ENCODE measurements at regions not wholly inside any gene's neighbourhood (a gene's known extent, or its start where the extent isn't known, plus 50 kb on each side); places are given as distances from the start of the nearest gene placed in this dataset.

DNA sequence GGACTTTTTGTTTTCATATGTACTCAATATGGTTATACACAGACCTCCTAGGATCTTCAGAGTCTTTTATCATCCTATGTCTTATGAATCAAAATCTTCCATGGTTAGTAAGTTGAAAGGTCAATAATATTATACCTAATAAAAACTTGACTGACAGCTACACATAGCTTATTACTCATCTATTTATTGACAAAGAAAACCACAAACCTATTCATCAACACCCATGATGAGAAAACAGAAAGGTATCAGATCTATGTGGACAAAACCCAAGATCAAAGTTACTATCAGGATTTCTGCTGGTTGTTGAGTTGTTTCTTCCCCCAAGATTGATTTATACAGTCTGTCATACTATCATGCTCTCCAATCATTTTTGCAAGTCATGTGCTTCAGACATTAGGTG is 460.1 kb upstream of the MANEA start (continued):
- no peak for TF ChIP-seq ZBTB21 (CRISPR knock-in tag; IDR thresholded peaks at IDR 0.05; ENCODE audit: borderline replicate concordance)
- TF ChIP-seq ZNF317 (CRISPR knock-in tag; IDR thresholded peaks at IDR 0.05; ENCODE audit: borderline replicate concordance, low read depth): no peak
- no peak for TF ChIP-seq ZNF671 (CRISPR knock-in tag; IDR thresholded peaks at IDR 0.05)
- TF ChIP-seq, protein P1, sequence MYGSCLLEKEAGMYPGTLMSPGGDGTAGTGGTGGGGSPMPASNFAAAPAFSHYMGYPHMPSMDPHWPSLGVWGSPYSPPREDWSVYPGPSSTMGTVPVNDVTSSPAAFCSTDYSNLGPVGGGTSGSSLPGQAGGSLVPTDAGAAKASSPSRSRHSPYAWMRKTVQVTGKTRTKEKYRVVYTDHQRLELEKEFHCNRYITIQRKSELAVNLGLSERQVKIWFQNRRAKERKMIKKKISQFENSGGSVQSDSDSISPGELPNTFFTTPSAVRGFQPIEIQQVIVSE (CRISPR knock-in tag; IDR thresholded peaks at IDR 0.05; ENCODE audit: borderline replicate concordance): no peak

DNA sequence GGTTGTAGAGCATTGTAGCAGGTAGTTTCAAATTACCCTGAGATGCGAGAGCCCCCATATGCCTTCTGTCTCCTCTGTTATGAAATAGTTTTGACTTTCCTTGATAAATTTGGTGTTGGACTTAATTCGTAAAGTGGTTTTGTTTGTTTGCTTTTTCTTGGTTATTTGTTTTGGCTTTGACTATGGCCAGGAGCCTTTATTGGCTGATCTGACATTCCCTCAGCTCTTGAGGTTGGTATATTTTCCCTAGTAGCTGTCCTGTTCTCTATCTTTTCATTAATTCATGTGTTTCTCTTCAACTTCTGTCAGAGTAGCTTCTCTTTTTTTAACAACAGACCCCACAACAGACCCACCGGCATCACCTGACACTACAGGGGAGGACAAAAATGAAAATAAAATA is 457.4 kb upstream of the MANEA start:
- Mint-ChIP-seq H3K27ac (no peak overlapping the region), H3K27me3 (ENCODE audit: low read depth) (no peaks in the 10 kb centered on the region), H3K9me3 (no peaks in the 10 kb centered on the region), H3K4me1 (no peaks in the 10 kb centered on the region), H3K4me3 (no peak overlapping the region), H3K36me3 (no peaks in the 10 kb centered on the region)
- DNase-seq (ENCODE audit: low spot score): no peak
- ATAC-seq: no peak
- TF ChIP-seq, protein P2, sequence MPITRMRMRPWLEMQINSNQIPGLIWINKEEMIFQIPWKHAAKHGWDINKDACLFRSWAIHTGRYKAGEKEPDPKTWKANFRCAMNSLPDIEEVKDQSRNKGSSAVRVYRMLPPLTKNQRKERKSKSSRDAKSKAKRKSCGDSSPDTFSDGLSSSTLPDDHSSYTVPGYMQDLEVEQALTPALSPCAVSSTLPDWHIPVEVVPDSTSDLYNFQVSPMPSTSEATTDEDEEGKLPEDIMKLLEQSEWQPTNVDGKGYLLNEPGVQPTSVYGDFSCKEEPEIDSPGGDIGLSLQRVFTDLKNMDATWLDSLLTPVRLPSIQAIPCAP (CRISPR knock-in tag; IDR thresholded peaks at IDR 0.05): no peak
- TF ChIP-seq SMAD3 (CRISPR knock-in tag; IDR thresholded peaks at IDR 0.05; ENCODE audit: borderline replicate concordance) (no peak), FOXJ3 (CRISPR knock-in tag; IDR thresholded peaks at IDR 0.05; ENCODE audit: borderline replicate concordance) (no peak), PRRX2 (CRISPR knock-in tag; IDR thresholded peaks at IDR 0.05) (no peak), MYBL2 (CRISPR knock-in tag; IDR thresholded peaks at IDR 0.05) (no peak), JAZF1 (CRISPR knock-in tag; IDR thresholded peaks at IDR 0.05) (no peak), TP53 (CRISPR knock-in tag; IDR thresholded peaks at IDR 0.05) (no peak)
- TF ChIP-seq, protein P3, sequence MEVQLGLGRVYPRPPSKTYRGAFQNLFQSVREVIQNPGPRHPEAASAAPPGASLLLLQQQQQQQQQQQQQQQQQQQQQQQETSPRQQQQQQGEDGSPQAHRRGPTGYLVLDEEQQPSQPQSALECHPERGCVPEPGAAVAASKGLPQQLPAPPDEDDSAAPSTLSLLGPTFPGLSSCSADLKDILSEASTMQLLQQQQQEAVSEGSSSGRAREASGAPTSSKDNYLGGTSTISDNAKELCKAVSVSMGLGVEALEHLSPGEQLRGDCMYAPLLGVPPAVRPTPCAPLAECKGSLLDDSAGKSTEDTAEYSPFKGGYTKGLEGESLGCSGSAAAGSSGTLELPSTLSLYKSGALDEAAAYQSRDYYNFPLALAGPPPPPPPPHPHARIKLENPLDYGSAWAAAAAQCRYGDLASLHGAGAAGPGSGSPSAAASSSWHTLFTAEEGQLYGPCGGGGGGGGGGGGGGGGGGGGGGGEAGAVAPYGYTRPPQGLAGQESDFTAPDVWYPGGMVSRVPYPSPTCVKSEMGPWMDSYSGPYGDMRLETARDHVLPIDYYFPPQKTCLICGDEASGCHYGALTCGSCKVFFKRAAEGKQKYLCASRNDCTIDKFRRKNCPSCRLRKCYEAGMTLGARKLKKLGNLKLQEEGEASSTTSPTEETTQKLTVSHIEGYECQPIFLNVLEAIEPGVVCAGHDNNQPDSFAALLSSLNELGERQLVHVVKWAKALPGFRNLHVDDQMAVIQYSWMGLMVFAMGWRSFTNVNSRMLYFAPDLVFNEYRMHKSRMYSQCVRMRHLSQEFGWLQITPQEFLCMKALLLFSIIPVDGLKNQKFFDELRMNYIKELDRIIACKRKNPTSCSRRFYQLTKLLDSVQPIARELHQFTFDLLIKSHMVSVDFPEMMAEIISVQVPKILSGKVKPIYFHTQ (CRISPR knock-in tag; IDR thresholded peaks at IDR 0.05): no peak
- TF ChIP-seq, protein P1 (CRISPR knock-in tag; IDR thresholded peaks at IDR 0.05; ENCODE audit: borderline replicate concordance): no peak
- TF ChIP-seq, protein P4, sequence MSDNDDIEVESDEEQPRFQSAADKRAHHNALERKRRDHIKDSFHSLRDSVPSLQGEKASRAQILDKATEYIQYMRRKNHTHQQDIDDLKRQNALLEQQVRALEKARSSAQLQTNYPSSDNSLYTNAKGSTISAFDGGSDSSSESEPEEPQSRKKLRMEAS (CRISPR knock-in tag; IDR thresholded peaks at IDR 0.05): no peak
- ChIA-PET POLR2A (interaction anchor here (0.6 kb wide), 1 partner anchor 35 kb away, joined by 3 read pairs; no protein-coding TSS in a partner anchor), CTCF (no interaction called here)

DNA sequence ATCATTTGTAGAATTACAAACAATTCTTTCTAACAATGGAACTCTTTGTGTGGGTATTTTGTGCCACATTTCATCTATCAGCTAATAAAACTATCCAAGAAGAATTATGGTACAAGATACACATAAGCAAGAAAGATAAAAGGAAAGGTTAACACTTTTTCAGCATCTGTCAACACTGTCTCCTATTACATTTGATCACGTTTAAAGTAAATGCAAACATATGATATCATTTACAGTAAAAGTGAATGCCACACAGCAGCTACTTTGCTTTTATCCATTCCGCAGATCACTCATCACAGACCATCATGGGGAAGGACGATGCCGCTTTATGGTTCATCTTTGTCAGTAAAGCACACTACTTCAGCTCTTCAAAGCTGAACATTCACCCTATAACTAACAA is 456.4 kb upstream of the MANEA start:
- H3K36me3 Mint-ChIP-seq: no peaks in the 10 kb centered on the region
- DNase-seq (ENCODE audit: low spot score) (no peak), ATAC-seq (no peak)
- POLR2A ChIA-PET: no interaction called here
- H3K4me3 Mint-ChIP-seq: no peak overlapping the region
- H3K27ac Mint-ChIP-seq: no peak overlapping the region
- no peaks in the 10 kb centered on the region for H3K9me3 Mint-ChIP-seq
- H3K27me3 Mint-ChIP-seq (ENCODE audit: low read depth): no peaks in the 10 kb centered on the region
- CTCF ChIA-PET: no interaction called here
- H3K4me1 Mint-ChIP-seq: no peaks in the 10 kb centered on the region
- TF ChIP-seq GABPB1 (CRISPR knock-in tag; IDR thresholded peaks at IDR 0.05): no peak
- TF ChIP-seq SP1 (CRISPR knock-in tag; conservative IDR thresholded peaks at IDR 0.05): no peak
- TF ChIP-seq ZNF219 (CRISPR knock-in tag; IDR thresholded peaks at IDR 0.05; ENCODE audit: borderline replicate concordance): no peak
- TF ChIP-seq SMAD4 (CRISPR knock-in tag; IDR thresholded peaks at IDR 0.05): no peak
- TF ChIP-seq, protein P5, sequence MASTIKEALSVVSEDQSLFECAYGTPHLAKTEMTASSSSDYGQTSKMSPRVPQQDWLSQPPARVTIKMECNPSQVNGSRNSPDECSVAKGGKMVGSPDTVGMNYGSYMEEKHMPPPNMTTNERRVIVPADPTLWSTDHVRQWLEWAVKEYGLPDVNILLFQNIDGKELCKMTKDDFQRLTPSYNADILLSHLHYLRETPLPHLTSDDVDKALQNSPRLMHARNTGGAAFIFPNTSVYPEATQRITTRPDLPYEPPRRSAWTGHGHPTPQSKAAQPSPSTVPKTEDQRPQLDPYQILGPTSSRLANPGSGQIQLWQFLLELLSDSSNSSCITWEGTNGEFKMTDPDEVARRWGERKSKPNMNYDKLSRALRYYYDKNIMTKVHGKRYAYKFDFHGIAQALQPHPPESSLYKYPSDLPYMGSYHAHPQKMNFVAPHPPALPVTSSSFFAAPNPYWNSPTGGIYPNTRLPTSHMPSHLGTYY (CRISPR knock-in tag; IDR thresholded peaks at IDR 0.05): no peak
- TF ChIP-seq GRHL2 (CRISPR knock-in tag; IDR thresholded peaks at IDR 0.05; ENCODE audit: insufficient replicate concordance, severe bottlenecking): no peak
- TF ChIP-seq JUN (CRISPR knock-in tag; IDR thresholded peaks at IDR 0.05): no peak
- TF ChIP-seq TP53 (CRISPR knock-in tag; IDR thresholded peaks at IDR 0.05): no peak
- no peak for TF ChIP-seq JAZF1 (CRISPR knock-in tag; IDR thresholded peaks at IDR 0.05)
- TF ChIP-seq PRRX2 (CRISPR knock-in tag; IDR thresholded peaks at IDR 0.05): no peak
- TF ChIP-seq, protein P6, sequence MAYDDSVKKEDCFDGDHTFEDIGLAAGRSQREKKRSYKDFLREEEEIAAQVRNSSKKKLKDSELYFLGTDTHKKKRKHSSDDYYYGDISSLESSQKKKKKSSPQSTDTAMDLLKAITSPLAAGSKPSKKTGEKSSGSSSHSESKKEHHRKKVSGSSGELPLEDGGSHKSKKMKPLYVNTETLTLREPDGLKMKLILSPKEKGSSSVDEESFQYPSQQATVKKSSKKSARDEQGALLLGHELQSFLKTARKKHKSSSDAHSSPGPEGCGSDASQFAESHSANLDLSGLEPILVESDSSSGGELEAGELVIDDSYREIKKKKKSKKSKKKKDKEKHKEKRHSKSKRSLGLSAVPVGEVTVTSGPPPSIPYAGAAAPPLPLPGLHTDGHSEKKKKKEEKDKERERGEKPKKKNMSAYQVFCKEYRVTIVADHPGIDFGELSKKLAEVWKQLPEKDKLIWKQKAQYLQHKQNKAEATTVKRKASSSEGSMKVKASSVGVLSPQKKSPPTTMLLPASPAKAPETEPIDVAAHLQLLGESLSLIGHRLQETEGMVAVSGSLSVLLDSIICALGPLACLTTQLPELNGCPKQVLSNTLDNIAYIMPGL (CRISPR knock-in tag; IDR thresholded peaks at IDR 0.05): no peak
- TF ChIP-seq NR1H2 (CRISPR knock-in tag; IDR thresholded peaks at IDR 0.05): no peak
- TF ChIP-seq TEAD4 (CRISPR knock-in tag; IDR thresholded peaks at IDR 0.05): no peak
- no peak for TF ChIP-seq ZNF396 (CRISPR knock-in tag; IDR thresholded peaks at IDR 0.05; ENCODE audit: borderline replicate concordance)

All from WTC11 (cell line).